ENCODE measurements at regions not wholly inside any gene's neighbourhood (a gene's known extent, or its start where the extent isn't known, plus 50 kb on each side); places are given as distances from the start of the nearest gene placed in this dataset.

DNA sequence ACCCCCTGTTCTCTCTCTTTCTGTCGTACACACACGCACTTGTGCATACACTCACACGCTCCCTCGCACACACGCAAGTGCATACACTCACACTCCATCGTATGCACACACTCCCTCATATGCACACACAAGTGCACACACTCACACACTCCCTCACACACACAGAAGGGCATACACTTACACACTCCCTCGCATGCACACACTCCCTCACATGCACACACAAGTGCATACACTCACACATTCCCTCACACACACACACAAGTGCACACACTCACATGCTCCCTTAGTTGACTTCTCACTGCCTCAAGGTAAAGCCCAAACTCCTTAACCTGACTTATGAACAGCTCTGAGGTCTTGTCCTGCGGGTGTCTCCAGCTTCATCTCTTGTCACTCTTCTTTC lies 78.7 kb downstream of the NOG start:
- DNase-seq (ENCODE audit: low read depth in 1 of 2, low spot score in 2 of 2): no peak
- H3K23ac ChIP-seq (ENCODE audit: insufficient read length): no peak overlapping the region
- H3K23me2 ChIP-seq (ENCODE audit: low read depth, low read length): no peaks in the 10 kb centered on the region; the same call in 1 of the 2 replicates
- peak overlapping the region; percentile 72; the same call in 1 of the 2 replicates for H2BK5ac ChIP-seq (ENCODE audit: low read depth, low read length)
- peaks cover 0 to 3% of the 10 kb centered on the region in 2 experiments for H4K20me1 ChIP-seq (replicated peaks in 1 of 2; ENCODE audit: control insufficient read depth in 1 of 2, insufficient read depth in 2 of 2, low read length in 2 of 2)
- H3K4me1 ChIP-seq (replicated peaks in 1 of 4; ENCODE audit: control insufficient read depth in 3 of 4, insufficient read depth in 4 of 4, low read length in 3 of 4): no peaks in the 10 kb centered on the region
- CTCF ChIA-PET (ENCODE audit: partially characterized antibody): interaction anchor here (1.0 to 1.5 kb wide), 3 partner anchors 8 to 19 kb away, joined by 3 to 4 read pairs (median 3); no protein-coding TSS in a partner anchor
- peak overlapping the region; percentile 33; the same call in 1 of the 2 replicates for H2BK12ac ChIP-seq (ENCODE audit: low read depth, low read length)
- H4K91ac ChIP-seq (replicated peaks; ENCODE audit: insufficient read length, low read length): no peak overlapping the region
- no peak overlapping the region for H3K27ac ChIP-seq (ENCODE audit: low read depth, low read length)
- 96% methylated on average over 7 of the region's 8 CpGs; no CpG with 5 or more reads in 1 of the 2 experiments for WGBS, 2 experiments (ENCODE audit: extremely low coverage in 1 of 2, insufficient coverage in 1 of 2, insufficient read length in 1 of 2, insufficient replicate concordance in 2 of 2, low coverage in 1 of 2, low lambda C conversion rate in 2 of 2, missing lambda C conversion rate in 1 of 2)
- H3K4me2 ChIP-seq (ENCODE audit: insufficient read depth in 1 of 2, low read depth in 2 of 2, low read length in 2 of 2): no peak overlapping the region
- no peak overlapping the region for H2BK15ac ChIP-seq (ENCODE audit: low read length)
- H2AK5ac ChIP-seq (ENCODE audit: low read depth, low read length): no peak overlapping the region; the same call in 1 of the 2 replicates
- H2AFZ ChIP-seq (ENCODE audit: low read length): no peak overlapping the region
- no peak overlapping the region for H2BK20ac ChIP-seq (ENCODE audit: low read length)
- H3K9ac ChIP-seq (replicated peaks in 1 of 4; ENCODE audit: extremely low read depth in 1 of 4, low read depth in 3 of 4, low read length in 3 of 4): no peak overlapping the region
- H3K14ac ChIP-seq (ENCODE audit: insufficient read length): no peak overlapping the region
- H2BK120ac ChIP-seq (replicated peaks; ENCODE audit: low read depth, low read length): no peak overlapping the region
- FAIRE-seq: no peak
- POLR2A ChIA-PET (ENCODE audit: partially characterized antibody): no interaction called here
- no peaks in the 10 kb centered on the region for H3K36me3 ChIP-seq (ENCODE audit: control insufficient read depth in 2 of 4, insufficient read depth in 4 of 4, low read length in 3 of 4)
- no peak overlapping the region for H3K56ac ChIP-seq (replicated peaks; ENCODE audit: insufficient read length, low read depth, low read length)
- no peak overlapping the region for H3K18ac ChIP-seq (ENCODE audit: extremely low read depth, low read length)
- peak overlapping the region; percentile 72 for H3K4ac ChIP-seq (replicated peaks; ENCODE audit: insufficient read length, low read depth, low read length)
- no peak overlapping the region for H4K5ac ChIP-seq (ENCODE audit: insufficient read length, low read depth, low read length)
- H3K27me3 ChIP-seq (replicated peaks in 1 of 4; ENCODE audit: control insufficient read depth in 3 of 4, extremely low read depth in 1 of 4, insufficient read depth in 3 of 4, low read length in 3 of 4): peaks cover 0 to 16% (median 7%) of the 10 kb centered on the region in 4 experiments; a peak in 5 of 7 replicates
- H4K8ac ChIP-seq (ENCODE audit: extremely low read depth, insufficient read depth, low read length): no peak overlapping the region
- H3K79me1 ChIP-seq (ENCODE audit: low read depth, low read length): no peaks in the 10 kb centered on the region
- no peaks in the 10 kb centered on the region for H3K9me3 ChIP-seq (ENCODE audit: insufficient read depth in 2 of 2, low read depth in 1 of 2, low read length in 1 of 2)
- no peaks in the 10 kb centered on the region for H3K79me2 ChIP-seq (ENCODE audit: control insufficient read depth in 1 of 2, insufficient read depth in 2 of 2, low read length in 2 of 2)
- no peak overlapping the region for H3K4me3 ChIP-seq (ENCODE audit: extremely low read depth in 1 of 4, insufficient read depth in 2 of 4, low read depth in 3 of 4, low read length in 4 of 4)
- TF ChIP-seq RFX5 (IDR thresholded peaks at IDR 0.05; ENCODE audit: borderline replicate concordance, low read depth, low read length) (no peak), GTF2F1 (IDR thresholded peaks at IDR 0.05; ENCODE audit: borderline replicate concordance, low read depth, low read length) (no peak), NANOG (IDR thresholded peaks at IDR 0.05; ENCODE audit: insufficient read depth, low read depth, low read length, poor library complexity, severe bottlenecking) (no peak)
